ENCODE measurements at regions not wholly inside any gene's neighbourhood (a gene's known extent, or its start where the extent isn't known, plus 50 kb on each side); places are given as distances from the start of the nearest gene placed in this dataset.

- Histone ChIP-seq H3K27ac (no peak overlapping the region), H3K9me3 (no peaks in the 10 kb centered on the region), H3K36me3 (no peaks in the 10 kb centered on the region), H3K4me3 (no peak overlapping the region), H3K4me1 (replicated peaks) (no peaks in the 10 kb centered on the region), H3K27me3 (replicated peaks; ENCODE audit: insufficient read depth) (no peaks in the 10 kb centered on the region)
- intact Hi-C loops (cut with DNase I) = loop anchor here (10.0 kb wide), 1 partner anchor 1625 kb away; no protein-coding TSS in a partner anchor
- DNase-seq (ENCODE audit: low spot score) = peak; percentile 13
- 57% methylated on average over 8 of the region's 8 CpGs for WGBS
- peak in 3 of 4 experiments; percentile 64 to 71 (median 68) for TF ChIP-seq CTCF (IDR thresholded peaks at IDR 0.05)
- TF ChIP-seq POLR2AphosphoS5 (IDR thresholded peaks at IDR 0.05) = no peak
Observed at GRCh38 chr6:99119109-99120031, 171.6 kb upstream of the FBXL4 start.

GRCh38 chr6:99114769-99115406 lies 167.1 kb upstream of the FBXL4 start:
- Histone ChIP-seq H3K4me3 (no peak overlapping the region), H3K36me3 (no peaks in the 10 kb centered on the region), H3K9me3 (no peaks in the 10 kb centered on the region), H3K27ac (no peak overlapping the region), H3K4me1 (replicated peaks) (no peaks in the 10 kb centered on the region), H3K27me3 (replicated peaks; ENCODE audit: insufficient read depth) (peaks cover 2% of the 10 kb centered on the region)
- WGBS = 85% methylated on average over 5 of the region's 5 CpGs
- DNase-seq (ENCODE audit: low spot score) = no peak
- intact Hi-C loops (cut with DNase I) = loop anchor here (10.0 kb wide), 1 partner anchor 1620 kb away; no protein-coding TSS in a partner anchor
- TF ChIP-seq POLR2AphosphoS5 (IDR thresholded peaks at IDR 0.05) (no peak), CTCF (IDR thresholded peaks at IDR 0.05) (no peak), POLR2A (IDR thresholded peaks at IDR 0.05) (no peak)

- intact Hi-C loops (cut with DNase I) = loop anchor here (10.0 kb wide), 1 partner anchor 1617 kb away; no protein-coding TSS in a partner anchor
- 96% methylated on average over 3 of the region's 3 CpGs for WGBS
- H3K4me3 ChIP-seq = no peak overlapping the region
Observed at GRCh38 chr6:99111590-99111989, 163.8 kb upstream of the FBXL4 start.

GRCh38 chr6:99110029-99110428 lies 162.3 kb upstream of the FBXL4 start:
- H3K4me1 ChIP-seq (replicated peaks) = no peaks in the 10 kb centered on the region
- no peak overlapping the region for H3K4me3 ChIP-seq
- 12% methylated on average over 3 of the region's 3 CpGs for WGBS
- no peak overlapping the region for H3K27ac ChIP-seq
- TF ChIP-seq POLR2AphosphoS5 (IDR thresholded peaks at IDR 0.05) (peak; percentile 43), POLR2A (IDR thresholded peaks at IDR 0.05) (no peak)
- peaks cover 6% of the 10 kb centered on the region for H3K27me3 ChIP-seq (replicated peaks; ENCODE audit: insufficient read depth)
- intact Hi-C loops (cut with DNase I) = loop anchor here (10.0 kb wide), 1 partner anchor 1615 kb away; no protein-coding TSS in a partner anchor
- peak; percentile 53 for DNase-seq (ENCODE audit: low spot score)
- H3K36me3 ChIP-seq = no peaks in the 10 kb centered on the region
- H3K9me3 ChIP-seq = no peaks in the 10 kb centered on the region

More at GRCh38 chr6:99111590-99111989, 163.8 kb upstream of the FBXL4 start:
- H3K9me3 ChIP-seq = no peaks in the 10 kb centered on the region
- H3K27me3 ChIP-seq (replicated peaks; ENCODE audit: insufficient read depth) = peaks cover 6% of the 10 kb centered on the region
- no peak for DNase-seq (ENCODE audit: low spot score)
- no peak for TF ChIP-seq POLR2A (IDR thresholded peaks at IDR 0.05)
- TF ChIP-seq CTCF (IDR thresholded peaks at IDR 0.05) = no peak
- TF ChIP-seq POLR2AphosphoS5 (IDR thresholded peaks at IDR 0.05) = no peak
- no peaks in the 10 kb centered on the region for H3K4me1 ChIP-seq (replicated peaks)
- no peak overlapping the region for H3K27ac ChIP-seq
- H3K36me3 ChIP-seq = no peaks in the 10 kb centered on the region

- 64% methylated on average over 3 of the region's 3 CpGs for WGBS
- no peak for DNase-seq (ENCODE audit: low spot score)
- intact Hi-C loops (cut with DNase I) = no loop called here
- H3K4me1 ChIP-seq (replicated peaks) = no peaks in the 10 kb centered on the region
- H3K4me3 ChIP-seq = no peak overlapping the region
- H3K9me3 ChIP-seq = no peaks in the 10 kb centered on the region
- H3K27ac ChIP-seq = no peak overlapping the region
- no peaks in the 10 kb centered on the region for H3K36me3 ChIP-seq
- H3K27me3 ChIP-seq (replicated peaks; ENCODE audit: insufficient read depth) = peaks cover 3% of the 10 kb centered on the region
- TF ChIP-seq POLR2A (IDR thresholded peaks at IDR 0.05) (no peak), CTCF (IDR thresholded peaks at IDR 0.05) (no peak), POLR2AphosphoS5 (IDR thresholded peaks at IDR 0.05) (no peak)
Observed at GRCh38 chr6:99104218-99104617, 156.5 kb upstream of the FBXL4 start.
